T-cell (primary cell): ENCODE measurements at regions not wholly inside any gene's neighbourhood (a gene's known extent, or its start where the extent isn't known, plus 50 kb on each side); places are given as distances from the start of the nearest gene placed in this dataset.

Source experiments
- ATAC-seq, 4 experiments: fragments of 200-7000 bp in 3 of 4; fragments of 150-1000 bp in 1 of 4; cut with Tn5 transposase; replicated peaks in 1 of 4; 1 replicate in 3 of 4; 2 replicates in 1 of 4; pipeline ENCODE4 v1.10.0; 2021; ENCODE audit warnings: moderate library complexity in 3 of 4, mild to moderate bottlenecking in 2 of 4, moderate number of reproducible peaks in 1 of 4
- CTCF ChIA-PET, 2 donors: fragments of 300-600 bp; sonication (Branson Sonifier 250); formaldehyde crosslinking; loops; one replicate each; lab custom pipeline; 2022; ENCODE audit warnings: antibody characterized with exemption in 2 of 2; lab: Charles Lee
- POLR2A ChIA-PET, 2 donors: fragments of 300-600 bp; sonication (Branson Sonifier 250); formaldehyde crosslinking; loops; one replicate each; lab custom pipeline; 2022; ENCODE audit warnings: antibody characterized with exemption in 2 of 2; lab: Charles Lee
- DNase-seq, 35 experiments: peaks; one replicate each; pipeline versions ENCODE4 v3.0.0 to v3.0.0-alpha.2; 2013 to 2023
- H3K27ac ChIP-seq: one replicate; pipeline ENCODE4 v1.5.1; 2013; ENCODE audit warnings: low read length
- H3K27me3 ChIP-seq, 2 experiments: replicated peaks in 1 of 2; 1 replicate in 1 of 2; 2 replicates in 1 of 2; pipeline versions ENCODE4 v1.6.1 to v1.7.0; 2013; ENCODE audit warnings: low read length in 1 of 2, mixed read lengths in 1 of 2; ENCODE audit not compliant: control insufficient read depth in 2 of 2, insufficient read depth in 2 of 2; ENCODE audit errors: extremely low read depth in 1 of 2
- H3K36me3 ChIP-seq, 2 donors: 1 replicate in 1 of 2; 2 replicates in 1 of 2; pipeline versions ENCODE4 v1.6.1 to v1.7.0; 2013; ENCODE audit warnings: low read length in 1 of 2; ENCODE audit not compliant: control insufficient read depth in 2 of 2, insufficient read depth in 1 of 2; ENCODE audit errors: extremely low read depth in 1 of 2
- H3K4me1 ChIP-seq, 2 experiments: 1 replicate in 1 of 2; 2 replicates in 1 of 2; pipeline versions ENCODE4 v1.6.1 to v1.7.0; 2013; ENCODE audit warnings: low read length in 2 of 2, mixed read lengths in 1 of 2; ENCODE audit not compliant: insufficient read depth in 2 of 2, control insufficient read depth in 1 of 2; ENCODE audit errors: extremely low read depth in 1 of 2
- H3K4me3 ChIP-seq, 2 donors: 1 replicate in 1 of 2; 2 replicates in 1 of 2; pipeline versions ENCODE4 v1.5.1 to v1.7.0; 2013; ENCODE audit warnings: mild to moderate bottlenecking in 2 of 2, low read length in 1 of 2, moderate library complexity in 1 of 2; ENCODE audit not compliant: control insufficient read depth in 1 of 2; ENCODE audit errors: extremely low read depth in 1 of 2
- H3K9me3 ChIP-seq: 2 replicates; pipeline ENCODE4 v1.7.0; 2013
- H3K27ac Mint-ChIP-seq, 2 donors: one replicate each; pipeline ENCODE4 v1.8.0; 2020 to 2021; ENCODE audit warnings: mild to moderate bottlenecking in 2 of 2, mixed read lengths in 2 of 2
- H3K27me3 Mint-ChIP-seq, 2 donors: one replicate each; pipeline ENCODE4 v1.8.0; 2021 to 2022; ENCODE audit warnings: mixed read lengths in 2 of 2
- H3K36me3 Mint-ChIP-seq: one replicate; pipeline ENCODE4 v1.8.0; 2021; ENCODE audit warnings: mixed read lengths
- H3K4me1 Mint-ChIP-seq, 3 donors: one replicate each; pipeline ENCODE4 v1.8.0; 2020 to 2022; ENCODE audit warnings: mixed read lengths in 3 of 3, mild to moderate bottlenecking in 1 of 3
- H3K4me3 Mint-ChIP-seq, 3 donors: one replicate each; pipeline ENCODE4 v1.8.0; 2020 to 2022; ENCODE audit warnings: mild to moderate bottlenecking in 3 of 3, mixed read lengths in 3 of 3, moderate library complexity in 3 of 3
- H3K9me3 Mint-ChIP-seq, 3 donors: one replicate each; pipeline ENCODE4 v1.8.0; 2020 to 2022; ENCODE audit warnings: mixed read lengths in 3 of 3
- WGBS: methylation state at CpG from one replicate; pipeline ENCODE4 v1.1.5; 2013; ENCODE audit warnings: missing lambda C conversion rate; ENCODE audit not compliant: insufficient coverage; 5-methylcytosine and 5-hydroxymethylcytosine counted together

DNA sequence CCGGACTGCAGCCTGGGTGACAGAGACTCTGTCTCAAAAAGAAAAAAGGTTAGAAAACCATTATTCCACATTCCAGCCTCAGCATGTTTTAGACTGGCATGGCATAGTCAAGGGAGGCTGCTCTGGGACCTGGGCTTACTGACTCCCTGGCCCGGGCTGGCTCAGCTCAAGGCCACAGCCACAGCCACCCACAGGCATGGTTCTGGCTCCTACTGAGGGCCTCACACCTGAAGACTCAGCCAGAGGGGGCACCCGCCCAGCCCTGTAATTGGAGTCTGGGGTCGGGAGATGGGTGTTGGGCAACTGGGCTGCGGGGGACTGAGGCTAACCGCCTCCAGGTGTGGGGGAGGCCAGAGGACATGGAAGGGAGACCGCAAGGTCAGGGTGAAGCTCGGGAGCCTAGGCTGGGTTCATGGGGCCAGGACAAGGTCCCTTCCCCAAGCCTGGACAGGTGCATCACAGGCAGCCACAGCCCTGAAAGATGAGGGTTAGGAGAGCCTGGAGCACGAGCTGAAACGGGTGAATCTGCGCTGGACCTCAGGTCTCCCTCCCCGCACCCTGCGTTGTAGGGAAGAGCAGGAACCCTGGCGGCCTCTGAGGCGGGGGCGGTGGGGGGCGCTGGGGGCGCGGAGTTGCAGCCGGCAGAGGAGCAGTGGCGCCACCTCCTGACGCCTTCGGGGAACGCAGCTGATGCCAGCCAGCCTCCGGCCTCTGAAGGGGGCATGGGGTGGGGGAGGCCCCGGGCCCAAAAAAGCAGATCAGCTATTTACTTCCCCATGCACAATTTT, 67.7 kb upstream of the SRSF6 start:
- Histone ChIP-seq H3K36me3 (no peaks in the 10 kb centered on the region), H3K27me3 (peaks cover 0 to 31% of the 10 kb centered on the region in 2 experiments), H3K27ac (no peak overlapping the region), H3K4me3 (no peak overlapping the region), H3K9me3 (no peaks in the 10 kb centered on the region), H3K4me1 (no peaks in the 10 kb centered on the region)
- DNase-seq (no peak), ATAC-seq (no peak)
- H3K27me3 Mint-ChIP-seq, result peaks cover 33 to 37% of the 10 kb centered on the region in 2 donors
- H3K4me3 Mint-ChIP-seq, result no peak overlapping the region
- no peaks in the 10 kb centered on the region for H3K36me3 Mint-ChIP-seq
- CTCF ChIA-PET, result no interaction called here
- H3K4me1 Mint-ChIP-seq, result no peaks in the 10 kb centered on the region
- H3K9me3 Mint-ChIP-seq, result peaks cover 0 to 4% (median 4%) of the 10 kb centered on the region in 3 donors
- WGBS, result 86% methylated on average over 6 of the region's 26 CpGs
- no peak overlapping the region for H3K27ac Mint-ChIP-seq
- POLR2A ChIA-PET, result no interaction called here

DNA sequence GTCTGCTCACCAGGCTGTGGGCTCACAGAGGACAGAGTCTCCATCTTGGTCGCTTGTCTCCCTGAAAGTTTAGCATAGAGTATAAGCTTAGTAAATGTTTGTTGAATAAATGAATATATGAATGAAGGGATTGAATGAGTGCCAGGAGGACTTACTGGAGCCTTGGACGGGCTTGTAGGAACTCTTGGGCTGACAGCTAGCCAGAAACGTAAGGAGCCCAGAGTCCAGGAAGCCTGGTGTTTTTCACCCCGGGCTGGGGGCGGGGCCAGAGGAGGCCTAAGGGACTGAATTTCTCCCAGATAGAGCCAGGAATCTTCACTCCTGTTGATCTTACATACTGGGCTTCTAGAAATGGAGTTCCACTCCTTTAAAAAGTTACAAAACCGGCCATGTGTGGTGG, 68.5 kb upstream of the SRSF6 start:
- 57% methylated on average over 5 of the region's 6 CpGs for WGBS
- Histone ChIP-seq H3K27me3 (peaks cover 0 to 33% of the 10 kb centered on the region in 2 experiments), H3K36me3 (no peaks in the 10 kb centered on the region), H3K9me3 (no peaks in the 10 kb centered on the region), H3K4me3 (no peak overlapping the region), H3K27ac (no peak overlapping the region), H3K4me1 (no peaks in the 10 kb centered on the region)
- no peak overlapping the region for H3K4me3 Mint-ChIP-seq
- no peak overlapping the region for H3K27ac Mint-ChIP-seq
- H3K27me3 Mint-ChIP-seq, result peaks cover 33 to 36% of the 10 kb centered on the region in 2 donors
- ATAC-seq, result no peak
- H3K9me3 Mint-ChIP-seq, result peaks cover 0 to 4% (median 4%) of the 10 kb centered on the region in 3 donors
- no peaks in the 10 kb centered on the region for H3K4me1 Mint-ChIP-seq
- ChIA-PET POLR2A (no interaction called here), CTCF (interaction anchor here in 1 of 2 donors (0.6 kb wide), 1 partner anchor 103 kb away, joined by 3 read pairs; no protein-coding TSS in a partner anchor)
- no peaks in the 10 kb centered on the region for H3K36me3 Mint-ChIP-seq
- no peak for DNase-seq

- ChIA-PET CTCF (no interaction called here), POLR2A (no interaction called here)
- ATAC-seq (no peak), DNase-seq (no peak)
- no peak overlapping the region for H3K27ac ChIP-seq
- no peak overlapping the region for H3K4me3 Mint-ChIP-seq
- no peaks in the 10 kb centered on the region for H3K9me3 ChIP-seq
- no peaks in the 10 kb centered on the region for H3K36me3 Mint-ChIP-seq
- no peak overlapping the region for H3K4me3 ChIP-seq
- 66% methylated on average over 6 of the region's 14 CpGs for WGBS
- H3K36me3 ChIP-seq, result no peaks in the 10 kb centered on the region
- no peak overlapping the region for H3K27ac Mint-ChIP-seq
- H3K27me3 Mint-ChIP-seq, result peaks cover 29 to 33% of the 10 kb centered on the region in 2 donors
- no peaks in the 10 kb centered on the region for H3K4me1 ChIP-seq
- peaks cover 0 to 35% of the 10 kb centered on the region in 2 experiments for H3K27me3 ChIP-seq
- no peaks in the 10 kb centered on the region for H3K9me3 Mint-ChIP-seq
- no peaks in the 10 kb centered on the region for H3K4me1 Mint-ChIP-seq
Observed at GRCh38 chr20:43388268-43389002, 69.3 kb upstream of the SRSF6 start.

- Mint-ChIP-seq H3K27me3 (peaks cover 29 to 31% of the 10 kb centered on the region in 2 donors), H3K4me1 (no peaks in the 10 kb centered on the region), H3K4me3 (no peak overlapping the region), H3K36me3 (no peaks in the 10 kb centered on the region), H3K27ac (no peak overlapping the region), H3K9me3 (no peaks in the 10 kb centered on the region)
- WGBS, result no CpG with 5 or more reads among the region's 4 CpGs
- ChIA-PET POLR2A (no interaction called here), CTCF (no interaction called here)
- Histone ChIP-seq H3K4me3 (no peak overlapping the region), H3K27me3 (peaks cover 0 to 33% of the 10 kb centered on the region in 2 experiments), H3K4me1 (no peaks in the 10 kb centered on the region), H3K36me3 (no peaks in the 10 kb centered on the region), H3K27ac (no peak overlapping the region), H3K9me3 (no peaks in the 10 kb centered on the region)
- ATAC-seq (no peak), DNase-seq (no peak)
Observed at GRCh38 chr20:43387737-43388136, 70.0 kb upstream of the SRSF6 start.

DNA sequence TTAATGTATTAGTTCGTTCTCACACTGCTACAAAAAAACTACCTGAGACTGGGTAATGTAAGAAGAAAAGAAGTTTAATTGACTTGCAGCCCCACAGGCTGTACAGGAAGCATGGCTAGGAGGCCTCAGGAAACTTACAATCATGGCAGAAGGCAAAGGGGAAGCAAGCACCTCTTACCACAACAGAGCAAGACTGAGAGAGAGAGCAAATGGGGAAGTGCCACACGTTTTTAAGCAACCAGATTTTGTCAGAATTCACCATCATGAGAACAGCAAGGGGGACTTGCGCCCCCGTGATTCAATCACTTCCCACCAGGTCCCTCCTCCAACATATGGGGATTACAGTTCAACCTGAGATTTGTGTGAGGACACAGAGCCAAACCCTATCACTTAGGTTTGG, 70.8 kb upstream of the SRSF6 start:
- ChIA-PET POLR2A (no interaction called here), CTCF (no interaction called here)
- no peak overlapping the region for H3K4me3 ChIP-seq
- no peaks in the 10 kb centered on the region for H3K9me3 ChIP-seq
- ATAC-seq (no peak), DNase-seq (no peak)
- H3K4me1 Mint-ChIP-seq, result no peaks in the 10 kb centered on the region
- H3K27ac ChIP-seq, result no peak overlapping the region
- peaks cover 29 to 31% of the 10 kb centered on the region in 2 donors for H3K27me3 Mint-ChIP-seq
- H3K4me3 Mint-ChIP-seq, result no peak overlapping the region
- no peaks in the 10 kb centered on the region for H3K36me3 Mint-ChIP-seq
- peaks cover 0 to 29% of the 10 kb centered on the region in 2 experiments for H3K27me3 ChIP-seq
- no peaks in the 10 kb centered on the region for H3K4me1 ChIP-seq
- no peak overlapping the region for H3K27ac Mint-ChIP-seq
- no peaks in the 10 kb centered on the region for H3K36me3 ChIP-seq
- no peaks in the 10 kb centered on the region for H3K9me3 Mint-ChIP-seq
- WGBS, result 0% methylated on average over 1 of the region's 4 CpGs

DNA sequence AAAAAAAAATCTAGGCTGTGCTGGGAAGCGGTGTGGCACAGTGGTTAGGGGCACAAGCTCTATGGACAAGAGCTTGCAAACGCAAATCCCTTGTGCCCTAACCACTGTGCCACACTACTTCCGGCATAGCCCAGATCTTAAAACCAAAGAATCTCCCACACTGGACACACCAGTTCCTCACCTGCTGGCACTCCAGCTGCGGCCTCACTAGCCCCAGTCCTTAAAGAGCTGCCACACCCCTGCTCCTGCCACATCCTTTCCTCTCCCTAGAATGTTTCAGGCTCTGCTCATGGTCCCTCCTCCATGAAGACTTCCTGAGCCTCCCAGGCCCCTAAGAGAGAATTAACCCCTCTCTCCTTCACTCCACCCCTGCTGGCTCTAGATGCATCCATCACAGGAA, 71.8 kb upstream of the SRSF6 start:
- no peaks in the 10 kb centered on the region for H3K9me3 Mint-ChIP-seq

More for the DNA sequence above, 71.8 kb upstream of the SRSF6 start:
- H3K27ac ChIP-seq, result no peak overlapping the region
- ChIA-PET POLR2A (no interaction called here), CTCF (no interaction called here)
- WGBS, result 87% methylated on average over 4 of the region's 4 CpGs
- Mint-ChIP-seq H3K27ac (no peak overlapping the region), H3K4me1 (no peaks in the 10 kb centered on the region), H3K4me3 (no peak overlapping the region), H3K36me3 (no peaks in the 10 kb centered on the region), H3K27me3 (peaks cover 20 to 24% of the 10 kb centered on the region in 2 donors)
- DNase-seq (no peak), ATAC-seq (no peak)
- H3K4me1 ChIP-seq, result no peaks in the 10 kb centered on the region
- peaks cover 0 to 26% of the 10 kb centered on the region in 2 experiments for H3K27me3 ChIP-seq
- H3K36me3 ChIP-seq, result no peaks in the 10 kb centered on the region
- no peak overlapping the region for H3K4me3 ChIP-seq
- H3K9me3 ChIP-seq, result no peaks in the 10 kb centered on the region
